ENCODE measurements at regions not wholly inside any gene's neighbourhood (a gene's known extent, or its start where the extent isn't known, plus 50 kb on each side); places are given as distances from the start of the nearest gene placed in this dataset.

DNA sequence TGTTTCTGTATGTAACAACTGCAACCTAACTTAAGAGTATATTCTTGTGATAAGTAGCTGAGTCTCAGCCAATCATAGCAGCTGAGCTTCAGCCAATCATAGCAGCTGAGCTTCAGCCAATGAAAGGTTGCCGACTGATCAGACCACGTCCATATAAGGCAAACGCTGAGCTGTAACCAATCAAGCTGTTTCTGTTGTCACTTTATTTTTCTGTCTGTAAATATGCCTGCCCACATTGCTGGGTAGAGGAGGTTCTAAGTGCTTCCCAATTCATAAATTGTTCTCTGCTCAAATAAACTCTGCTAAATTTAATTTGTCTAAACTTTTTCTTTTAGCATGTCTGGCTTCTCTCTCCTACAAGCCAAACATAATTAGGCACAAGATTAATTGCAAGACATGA lies 231.5 kb upstream of the TCF4 start:
- no peak for TF ChIP-seq MYC (IDR thresholded peaks at IDR 0.05; ENCODE audit: borderline replicate concordance, low read length)
- no peak for TF ChIP-seq POLR2A (IDR thresholded peaks at IDR 0.05; ENCODE audit: low read length)
- TF ChIP-seq JUN (IDR thresholded peaks at IDR 0.05) = no peak
- TF ChIP-seq JUNB (IDR thresholded peaks at IDR 0.05) = no peak
- TF ChIP-seq CTCF (IDR thresholded peaks at IDR 0.05) = no peak
- TF ChIP-seq EP300 (IDR thresholded peaks at IDR 0.05) = no peak
- TF ChIP-seq POLR2AphosphoS2 (conservative IDR thresholded peaks at IDR 0.05; ENCODE audit: low read length) = no peak
- TF ChIP-seq ATOH8 (CRISPR knock-in tag; IDR thresholded peaks at IDR 0.05; ENCODE audit: low read depth) = no peak
- TF ChIP-seq ELK1 (IDR thresholded peaks at IDR 0.05; ENCODE audit: low read depth, low read length) = no peak
- no peak for TF ChIP-seq RAD21 (conservative IDR thresholded peaks at IDR 0.05 in 1 of 2, IDR thresholded peaks at IDR 0.05 in 1 of 2)
